ENCODE measurements at regions not wholly inside any gene's neighbourhood (a gene's known extent, or its start where the extent isn't known, plus 50 kb on each side); places are given as distances from the start of the nearest gene placed in this dataset.

DNA sequence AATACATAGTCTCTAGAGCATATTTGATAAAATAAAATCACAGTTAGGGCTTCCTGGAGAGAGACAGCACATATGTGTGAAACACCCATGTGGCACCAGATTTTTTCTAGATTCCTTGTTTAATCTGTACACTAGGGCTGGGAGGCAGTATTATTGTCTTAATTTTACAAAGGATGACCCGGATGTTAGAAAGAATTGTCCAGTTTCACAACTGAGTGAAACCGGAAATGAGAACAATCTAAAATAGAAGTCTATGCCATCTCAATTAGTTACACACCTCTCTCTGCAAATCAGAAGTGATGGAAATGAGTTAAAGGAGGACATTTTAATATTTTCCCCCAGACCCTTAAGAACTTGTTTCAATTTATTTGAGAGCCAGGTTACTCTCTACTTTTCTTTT lies 463.7 kb upstream of the DSEL start:
- DNase-seq = no peak
- no peak for ATAC-seq (ENCODE audit: poor library complexity)
- intact Hi-C loops (cut with DNase I) = no loop called here

DNA sequence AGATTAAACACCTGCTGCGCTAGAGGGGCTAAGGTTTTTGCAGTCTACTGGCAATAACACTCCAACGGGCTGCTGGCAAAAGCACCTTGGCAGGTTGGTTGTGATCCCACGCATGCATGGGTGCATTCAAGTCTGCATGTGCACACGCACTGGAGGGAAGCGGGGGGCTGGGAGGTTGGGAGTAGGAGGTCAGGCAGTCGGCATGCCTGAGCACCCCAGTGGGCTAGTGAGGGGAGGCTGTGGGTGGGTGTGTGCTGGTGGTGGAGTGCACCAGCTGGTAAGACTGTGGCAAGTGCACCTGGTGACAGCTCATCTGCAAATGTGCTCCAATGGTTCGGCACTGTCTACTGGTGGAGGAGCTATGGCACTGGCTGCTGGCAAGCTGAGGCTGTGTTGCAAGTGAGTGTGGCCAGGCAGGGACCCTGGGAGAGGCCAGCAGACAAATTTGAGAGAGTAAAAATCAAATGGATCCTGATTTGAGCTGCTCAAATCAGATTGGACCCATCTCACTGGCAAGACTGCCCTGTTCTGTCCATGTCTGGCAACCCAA lies 460.6 kb upstream of the DSEL start:
- intact Hi-C loops (cut with DNase I) = no loop called here
- no peak for ATAC-seq (ENCODE audit: poor library complexity)

DNA sequence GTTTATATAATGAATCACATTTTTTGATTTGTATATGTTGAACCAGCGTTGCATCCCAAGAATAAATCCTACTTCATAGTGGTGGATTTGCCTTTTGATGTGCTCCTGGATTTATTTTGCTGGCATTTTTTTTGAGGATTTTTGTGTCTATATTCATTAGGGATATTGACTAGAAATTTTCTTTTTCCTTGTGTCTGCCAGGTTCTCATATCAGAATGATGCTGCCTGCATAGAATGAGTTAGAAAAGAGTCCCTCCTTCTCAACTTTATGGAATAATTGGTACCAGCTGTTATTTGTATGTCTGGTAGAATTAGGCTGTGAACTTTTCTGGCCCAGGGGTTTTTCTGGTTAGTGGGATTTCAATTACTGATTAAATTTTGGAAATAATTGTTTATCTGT lies 457.4 kb upstream of the DSEL start:
- ATAC-seq (ENCODE audit: poor library complexity) = no peak
- intact Hi-C loops (cut with DNase I) = no loop called here

More for the DNA sequence above, 460.6 kb upstream of the DSEL start:
- DNase-seq = no peak

DNA sequence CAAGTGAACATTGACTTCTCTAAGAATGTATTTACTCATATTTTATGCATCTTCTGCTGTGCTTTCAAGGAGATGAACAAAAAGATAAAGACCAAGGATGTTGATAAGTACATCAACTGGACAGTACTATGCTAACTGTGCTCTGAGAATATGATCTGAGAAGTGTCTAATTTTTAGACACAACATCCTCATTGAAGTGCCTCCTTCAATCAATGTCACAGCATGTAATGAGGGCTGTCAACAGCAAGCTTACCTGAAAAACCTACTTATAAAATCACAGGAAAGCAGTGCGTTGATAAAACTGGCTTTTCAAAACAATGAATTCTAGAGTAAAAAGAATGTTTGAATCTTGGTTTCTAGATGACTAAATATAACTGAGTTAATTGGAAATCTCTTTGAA lies 452.9 kb upstream of the DSEL start:
- intact Hi-C loops (cut with DNase I) = no loop called here
- ATAC-seq (ENCODE audit: poor library complexity) (no peak), DNase-seq (no peak)

More for the DNA sequence above, 457.4 kb upstream of the DSEL start:
- DNase-seq = no peak

DNA sequence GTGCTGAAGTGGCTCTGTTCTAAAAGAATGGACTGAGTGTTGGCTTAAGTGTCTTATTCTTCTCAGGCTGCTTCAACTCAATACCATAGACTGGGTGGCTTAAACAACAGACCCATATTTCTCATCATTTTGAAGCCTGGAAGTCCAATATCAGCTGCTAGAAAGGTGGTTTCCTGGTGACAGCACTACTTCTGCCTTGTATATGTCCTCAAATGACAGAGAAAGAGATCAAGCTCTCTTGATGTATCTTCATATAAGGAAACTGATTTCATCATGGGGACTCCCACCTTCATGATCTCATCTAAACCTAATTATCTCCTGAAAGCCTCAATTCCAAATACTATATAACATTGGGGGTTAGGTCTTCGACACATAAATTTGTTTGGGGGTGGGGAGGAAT lies 449.7 kb upstream of the DSEL start:
- intact Hi-C loops (cut with DNase I) = no loop called here
- DNase-seq (no peak), ATAC-seq (ENCODE audit: poor library complexity) (no peak)

DNA sequence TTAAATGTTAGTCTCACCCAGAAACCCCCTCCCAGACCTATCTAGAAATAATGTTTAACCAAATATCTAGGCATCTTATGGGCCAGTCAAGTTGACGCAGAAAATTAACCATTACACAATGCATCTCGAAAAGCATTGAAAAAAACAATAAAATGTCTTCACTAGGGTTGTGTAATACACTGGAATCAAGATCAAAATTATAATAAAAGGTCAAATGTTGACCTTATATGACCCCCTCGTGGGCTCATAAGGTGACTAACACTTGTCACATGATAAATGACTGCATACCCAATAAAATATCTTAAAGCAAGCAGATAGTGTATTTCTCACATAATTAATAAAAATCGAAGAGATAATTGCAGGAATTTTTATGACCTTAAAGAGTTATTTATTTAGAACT lies 447.9 kb upstream of the DSEL start:
- no peak for ATAC-seq (ENCODE audit: poor library complexity)

DNA sequence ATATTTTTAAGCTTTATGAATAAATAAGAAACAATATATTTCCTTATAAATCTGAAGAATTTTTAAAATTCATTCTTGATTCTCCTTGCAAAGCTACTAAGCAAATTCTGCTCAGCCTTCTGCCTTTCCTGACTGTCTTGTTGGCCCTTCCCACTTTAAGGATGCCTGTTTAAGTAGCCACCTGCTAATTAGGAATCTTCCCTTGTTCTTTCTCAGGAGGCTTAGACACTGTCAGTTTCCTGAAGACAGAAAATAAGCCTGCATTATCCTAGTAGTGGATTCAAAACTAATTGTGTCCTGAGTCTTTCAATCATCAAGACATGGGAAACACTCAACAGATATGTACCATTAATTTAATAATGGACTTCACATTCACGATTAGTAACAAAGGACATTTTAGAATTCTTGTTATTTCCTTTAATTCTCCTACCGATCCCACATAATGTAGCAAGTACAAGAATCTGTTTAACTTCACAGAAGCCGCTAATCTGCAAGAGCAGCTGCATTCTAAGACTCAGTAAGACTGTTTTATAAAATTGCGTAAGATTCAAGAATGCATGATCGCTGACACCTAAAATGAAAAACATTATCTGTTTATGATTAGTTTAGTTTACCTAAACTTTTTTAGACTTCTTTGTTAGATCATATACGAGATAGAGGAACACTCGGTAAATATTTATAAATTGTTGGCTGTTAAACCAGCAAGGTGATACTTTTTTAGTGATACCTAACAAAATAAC lies 445.4 kb upstream of the DSEL start:
- intact Hi-C loops (cut with DNase I) = no loop called here
- DNase-seq (no peak), ATAC-seq (ENCODE audit: poor library complexity) (no peak)

More for the DNA sequence above, 447.9 kb upstream of the DSEL start:
- DNase-seq = no peak
- intact Hi-C loops (cut with DNase I) = no loop called here

DNA sequence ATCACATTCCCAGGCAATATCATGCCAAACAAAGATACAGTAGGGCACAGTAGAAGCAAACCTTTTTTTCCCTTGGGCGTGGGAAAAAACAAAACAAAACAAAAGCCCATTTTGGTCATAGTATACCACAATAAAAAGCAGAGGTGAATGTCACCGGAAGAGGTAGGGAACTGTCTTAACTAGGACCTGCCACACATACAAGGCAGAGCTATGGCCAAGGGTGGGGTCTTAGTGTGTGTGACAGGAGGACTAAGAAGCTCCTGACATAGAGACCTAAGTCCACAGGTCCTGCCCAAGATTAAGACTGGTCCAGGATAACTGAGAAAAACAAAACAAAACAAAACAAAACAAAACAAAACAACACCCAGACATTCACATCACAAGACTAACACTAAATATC lies 441.2 kb upstream of the DSEL start:
- DNase-seq (no peak), ATAC-seq (ENCODE audit: poor library complexity) (no peak)
- intact Hi-C loops (cut with DNase I) = no loop called here

DNA sequence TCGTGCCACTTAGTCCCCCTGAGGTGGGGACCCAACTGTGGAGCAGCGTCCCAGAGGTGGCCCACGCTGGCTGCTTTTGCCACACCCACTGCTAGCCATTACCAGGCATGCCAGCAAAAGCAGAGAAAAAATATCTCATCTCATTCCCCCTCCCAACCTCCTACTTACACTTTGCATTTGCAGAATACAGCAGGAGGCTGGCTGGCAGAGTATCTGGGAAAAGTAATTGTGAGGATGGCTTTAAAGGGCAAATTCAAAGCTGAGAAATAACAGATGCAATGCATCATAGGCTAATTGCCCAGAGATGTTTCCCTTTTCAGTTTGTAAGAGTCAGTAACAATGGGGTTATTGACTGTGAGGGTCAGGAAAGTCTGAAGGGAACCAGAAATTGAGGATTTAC lies 438.1 kb upstream of the DSEL start:
- intact Hi-C loops (cut with DNase I) = no loop called here
- no peak for ATAC-seq (ENCODE audit: poor library complexity)
- DNase-seq = no peak

DNA sequence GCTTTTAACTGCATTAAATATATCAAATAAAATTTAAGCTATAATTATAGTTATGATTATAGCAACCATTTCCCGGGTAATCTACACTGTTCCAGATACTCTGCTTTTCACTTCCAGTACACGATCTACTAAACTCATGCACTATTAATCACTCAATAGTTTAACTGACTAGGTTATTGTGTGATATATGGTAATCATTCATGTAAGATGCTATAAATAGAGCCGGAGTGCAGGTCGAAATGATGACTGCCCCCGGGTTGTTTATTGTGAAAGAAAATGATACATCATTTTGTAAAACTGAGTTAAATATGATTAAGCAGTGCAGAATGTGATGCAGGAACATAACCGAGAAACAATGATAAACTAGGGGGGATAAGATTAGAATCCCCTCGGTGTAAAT lies 434.6 kb upstream of the DSEL start:
- ATAC-seq (ENCODE audit: poor library complexity) = no peak
- intact Hi-C loops (cut with DNase I) = no loop called here
- no peak for DNase-seq

DNA sequence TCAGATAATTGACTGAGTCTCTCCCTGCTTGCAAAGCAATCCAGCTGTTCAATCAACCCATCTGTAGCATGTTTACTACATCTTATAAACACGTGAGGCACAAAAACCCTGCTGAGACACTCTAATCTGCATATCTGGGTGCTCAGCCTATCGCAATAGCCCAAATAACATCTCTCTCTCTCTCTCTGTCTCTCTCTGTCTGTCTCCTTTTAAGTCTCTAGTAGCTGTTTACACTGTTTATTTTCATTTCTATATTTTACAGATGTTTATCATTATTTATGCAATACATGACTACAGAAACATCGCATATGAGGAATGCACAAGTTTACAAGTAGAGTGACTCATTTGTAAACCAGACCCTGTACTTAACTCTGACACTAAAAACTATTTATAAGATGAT lies 422.1 kb upstream of the DSEL start:
- ATAC-seq (ENCODE audit: poor library complexity) (no peak), DNase-seq (no peak)
- intact Hi-C loops (cut with DNase I) = no loop called here

DNA sequence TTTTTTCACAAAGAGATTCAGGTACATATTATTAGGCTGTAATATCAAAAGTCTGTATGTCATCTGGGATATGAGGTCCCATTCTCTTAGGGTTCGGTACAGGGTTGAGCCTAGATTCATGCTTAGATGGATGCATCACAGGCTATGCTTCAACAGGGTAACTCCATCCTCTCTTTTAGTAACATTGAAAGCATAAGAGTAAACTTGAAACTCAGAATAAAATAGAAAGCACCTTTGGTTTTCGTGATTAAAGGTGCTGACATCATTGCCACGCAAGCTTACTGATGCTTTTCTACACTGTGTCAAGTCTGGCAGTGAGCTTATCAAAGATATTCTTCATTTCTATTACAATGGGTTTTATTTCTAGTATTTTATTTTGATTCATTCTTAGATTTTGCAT lies 419.1 kb upstream of the DSEL start:
- no peak for ATAC-seq (ENCODE audit: poor library complexity)
- intact Hi-C loops (cut with DNase I) = no loop called here

DNA sequence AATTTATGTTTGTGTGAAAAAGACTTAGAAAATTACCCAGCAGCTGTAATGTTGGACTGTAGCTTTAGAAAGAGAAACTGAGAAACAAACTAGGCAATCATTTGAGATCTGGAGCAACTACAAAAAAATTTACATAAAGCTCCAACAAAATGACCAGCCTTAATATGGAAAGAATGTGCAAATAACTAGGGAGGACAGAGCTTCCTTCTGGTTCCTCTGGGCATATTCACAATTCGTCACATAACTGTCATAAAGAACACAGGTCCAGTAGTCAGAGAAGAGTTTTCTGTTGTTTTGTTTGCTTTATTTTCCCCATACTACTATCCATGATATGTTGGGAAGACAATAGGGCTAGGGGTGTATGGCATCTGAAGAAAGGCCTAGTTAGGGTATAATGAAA lies 416.8 kb upstream of the DSEL start:
- DNase-seq (no peak), ATAC-seq (ENCODE audit: poor library complexity) (no peak)
- intact Hi-C loops (cut with DNase I) = no loop called here

More for the DNA sequence above, 419.1 kb upstream of the DSEL start:
- no peak for DNase-seq

DNA sequence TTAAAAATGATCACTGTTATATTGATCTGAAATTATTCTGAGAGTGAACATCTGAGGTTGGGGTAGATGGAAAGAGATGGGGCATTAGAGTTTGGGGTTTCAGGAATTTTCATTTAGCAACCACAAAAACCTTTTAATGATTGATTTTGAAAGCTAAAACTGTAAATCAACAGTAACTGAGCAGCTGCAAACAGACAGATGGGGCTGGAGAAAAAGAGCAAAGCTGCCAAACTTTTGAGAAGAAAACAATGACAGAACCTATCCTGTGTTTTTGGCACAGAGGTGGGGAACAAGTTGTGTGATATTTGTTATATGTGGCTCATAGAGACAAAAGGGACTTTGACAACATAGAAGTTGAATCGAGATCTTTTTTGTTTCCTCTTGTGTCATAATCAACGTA lies 415.8 kb upstream of the DSEL start:
- DNase-seq (no peak), ATAC-seq (ENCODE audit: poor library complexity) (no peak)
- intact Hi-C loops (cut with DNase I) = no loop called here

DNA sequence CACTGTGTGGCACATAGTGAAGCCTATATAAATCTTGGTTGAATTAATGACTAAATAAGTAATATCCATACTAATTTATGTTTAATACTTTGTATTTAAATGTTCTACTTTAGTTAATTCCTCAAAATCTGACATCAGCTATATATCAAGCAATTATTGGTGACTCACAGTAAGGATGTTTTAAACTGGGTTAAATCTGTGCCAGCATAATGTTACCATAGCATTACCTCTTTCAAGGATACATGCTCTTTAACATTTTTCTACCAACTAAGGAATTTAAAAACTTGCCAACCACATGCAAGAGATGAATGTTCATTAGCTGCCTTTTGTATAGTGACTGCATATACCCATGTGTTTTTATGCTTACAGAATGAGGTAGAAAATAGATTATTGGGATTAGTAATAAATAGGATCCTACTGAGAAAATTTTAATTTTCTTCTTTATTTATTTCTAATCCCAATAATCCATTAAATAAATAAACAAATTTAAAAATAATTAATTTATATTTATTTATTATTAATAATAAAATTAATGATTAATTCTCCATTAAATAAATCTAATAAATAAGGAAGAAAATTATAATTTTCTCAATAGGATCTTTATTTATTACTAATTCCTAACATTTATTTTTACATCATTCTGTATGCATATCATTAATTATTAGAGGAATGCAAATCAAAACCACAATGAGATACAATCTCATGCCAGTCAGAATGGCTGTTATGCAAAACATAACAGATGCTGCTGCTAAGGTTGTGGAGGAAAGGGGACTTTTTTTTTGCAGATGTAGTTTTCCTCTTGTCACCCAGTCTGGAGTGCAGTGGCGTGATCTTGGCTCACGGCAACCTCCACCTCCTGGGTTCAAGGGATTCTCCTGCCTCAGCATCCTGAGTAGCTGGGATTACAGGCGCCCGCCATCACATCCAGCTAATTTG lies 410.7 kb upstream of the DSEL start:
- ATAC-seq (ENCODE audit: poor library complexity) (no peak), DNase-seq (no peak)
- intact Hi-C loops (cut with DNase I) = no loop called here

DNA sequence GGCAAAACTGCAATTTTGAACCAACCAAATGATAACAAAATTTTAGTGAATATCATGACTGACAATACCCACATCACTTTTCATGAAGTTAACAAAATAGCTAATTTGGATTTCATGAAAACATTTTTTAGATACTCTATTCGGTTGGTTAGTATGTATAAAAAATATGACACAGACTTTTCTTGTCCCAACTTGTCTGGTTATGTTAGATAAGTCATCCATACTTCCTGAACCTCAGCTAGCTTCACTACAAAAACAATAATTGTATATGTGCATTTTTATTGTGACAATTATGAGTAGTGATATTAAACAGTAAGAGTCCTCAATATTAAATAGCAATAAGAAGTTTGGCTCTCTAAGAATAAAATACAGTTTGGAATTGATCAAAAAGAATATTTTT lies 408.1 kb upstream of the DSEL start:
- ATAC-seq (ENCODE audit: poor library complexity) = no peak
- no peak for DNase-seq
- intact Hi-C loops (cut with DNase I) = no loop called here

DNA sequence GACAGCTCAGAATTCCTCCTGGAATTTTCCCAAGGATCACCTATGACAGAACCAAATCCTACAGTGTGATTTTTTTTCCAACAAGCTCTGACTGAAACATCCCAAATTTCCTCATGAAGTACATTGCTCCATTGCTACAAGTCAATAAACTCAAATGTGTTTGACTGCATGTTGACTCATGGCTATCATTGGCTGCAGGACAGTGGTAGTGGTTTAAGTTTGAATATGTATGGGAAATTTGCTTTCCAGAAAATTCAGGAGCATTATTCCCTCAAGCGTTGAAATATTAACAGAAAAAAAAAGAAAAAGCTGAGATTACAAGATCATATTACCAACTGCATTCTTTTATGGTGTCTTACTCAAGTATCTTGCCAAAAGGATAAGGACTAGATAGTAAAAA lies 402.8 kb upstream of the DSEL start:
- intact Hi-C loops (cut with DNase I) = no loop called here
- DNase-seq (no peak), ATAC-seq (ENCODE audit: poor library complexity) (no peak)

DNA sequence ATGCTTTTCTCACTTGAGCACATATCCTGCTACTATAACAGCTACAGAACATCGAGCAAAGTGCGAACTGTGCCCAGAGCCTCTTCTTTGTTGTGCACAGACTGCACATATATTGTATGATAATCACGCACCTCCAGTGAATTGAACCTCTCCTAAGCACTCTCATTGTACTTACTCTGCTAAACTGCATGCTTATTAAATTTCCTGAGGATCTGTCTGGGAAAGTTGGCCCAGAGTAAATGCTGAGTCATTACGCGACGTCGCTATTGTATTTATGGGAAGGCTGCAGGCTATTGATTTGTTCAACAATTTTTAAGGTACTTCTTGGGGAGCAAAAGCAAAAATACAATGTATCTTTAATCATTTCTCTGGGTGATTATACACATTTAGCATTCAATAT lies 399.6 kb upstream of the DSEL start:
- no peak for ATAC-seq (ENCODE audit: poor library complexity)
- intact Hi-C loops (cut with DNase I) = no loop called here

DNA sequence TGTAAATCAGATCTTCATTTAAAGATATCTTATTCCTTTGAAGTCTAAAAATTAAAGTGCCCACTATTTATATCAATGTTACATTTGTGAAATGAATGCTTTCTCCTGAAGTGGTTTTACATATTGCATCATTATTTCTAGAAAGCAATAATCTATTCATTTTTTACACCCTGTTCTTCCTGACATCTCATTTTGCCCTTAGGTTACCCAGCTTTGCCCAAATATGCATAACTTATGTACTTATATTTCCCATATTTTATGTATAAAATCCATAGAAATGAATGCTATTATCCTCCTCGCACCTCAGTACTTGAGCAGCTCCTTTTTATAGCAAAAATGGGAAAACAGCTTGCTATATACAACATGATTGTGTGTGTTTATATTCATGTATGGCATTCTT lies 396.5 kb upstream of the DSEL start:
- DNase-seq (no peak), ATAC-seq (ENCODE audit: poor library complexity) (no peak)
- intact Hi-C loops (cut with DNase I) = no loop called here

More for the DNA sequence above, 399.6 kb upstream of the DSEL start:
- no peak for DNase-seq

DNA sequence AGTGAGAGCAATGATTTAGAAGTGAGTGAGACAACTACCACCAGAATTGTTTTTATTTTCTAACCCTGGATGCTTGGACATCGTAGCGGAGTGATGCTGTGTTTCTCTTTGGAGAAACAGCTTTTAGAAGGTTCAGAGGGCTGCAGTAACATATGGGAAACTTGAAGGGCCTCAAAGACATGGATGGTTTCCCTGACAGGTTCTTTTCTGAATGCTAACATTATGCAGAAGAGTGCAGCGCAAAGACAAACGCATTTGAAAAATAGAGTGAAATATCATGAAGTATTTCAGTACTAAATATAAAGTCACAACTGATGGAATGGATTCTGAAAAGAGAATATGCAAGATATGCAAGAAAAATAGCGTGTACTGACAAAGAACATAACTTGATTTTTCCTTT lies 385.1 kb upstream of the DSEL start:
- ATAC-seq (ENCODE audit: poor library complexity) = no peak
- intact Hi-C loops (cut with DNase I) = no loop called here
- DNase-seq = no peak
